ENCODE measurements at regions not wholly inside any gene's neighbourhood (a gene's known extent, or its start where the extent isn't known, plus 50 kb on each side); places are given as distances from the start of the nearest gene placed in this dataset.

DNA sequence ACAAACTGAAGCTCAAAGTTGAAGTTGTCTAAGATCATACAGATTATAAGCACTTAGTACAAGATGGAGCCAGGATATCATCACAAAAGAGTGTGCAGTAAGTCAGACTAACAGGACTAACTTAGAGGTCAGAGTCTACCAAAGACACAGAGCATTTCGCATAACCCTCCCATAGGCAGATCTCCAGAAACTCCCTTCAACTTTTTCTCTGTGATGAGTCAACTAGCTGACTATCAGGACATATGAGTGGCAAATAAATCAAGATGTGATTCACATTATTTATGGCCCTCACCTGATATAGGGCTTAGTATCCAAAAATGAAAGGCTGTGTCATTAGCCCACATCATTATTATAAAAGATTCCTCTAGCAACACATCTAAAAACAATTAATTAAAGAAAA lies 484.6 kb downstream of the GALC start:
- no peak overlapping the region for H3K27ac ChIP-seq
- DNase-seq (ENCODE audit: low spot score in 2 of 2), result no peak
- no peaks in the 10 kb centered on the region for H3K27me3 ChIP-seq
- H3K4me1 ChIP-seq, result no peaks in the 10 kb centered on the region
- H3K9me3 ChIP-seq, result no peaks in the 10 kb centered on the region
- no peaks in the 10 kb centered on the region for H3K36me3 ChIP-seq
- TF ChIP-seq, protein P1, sequence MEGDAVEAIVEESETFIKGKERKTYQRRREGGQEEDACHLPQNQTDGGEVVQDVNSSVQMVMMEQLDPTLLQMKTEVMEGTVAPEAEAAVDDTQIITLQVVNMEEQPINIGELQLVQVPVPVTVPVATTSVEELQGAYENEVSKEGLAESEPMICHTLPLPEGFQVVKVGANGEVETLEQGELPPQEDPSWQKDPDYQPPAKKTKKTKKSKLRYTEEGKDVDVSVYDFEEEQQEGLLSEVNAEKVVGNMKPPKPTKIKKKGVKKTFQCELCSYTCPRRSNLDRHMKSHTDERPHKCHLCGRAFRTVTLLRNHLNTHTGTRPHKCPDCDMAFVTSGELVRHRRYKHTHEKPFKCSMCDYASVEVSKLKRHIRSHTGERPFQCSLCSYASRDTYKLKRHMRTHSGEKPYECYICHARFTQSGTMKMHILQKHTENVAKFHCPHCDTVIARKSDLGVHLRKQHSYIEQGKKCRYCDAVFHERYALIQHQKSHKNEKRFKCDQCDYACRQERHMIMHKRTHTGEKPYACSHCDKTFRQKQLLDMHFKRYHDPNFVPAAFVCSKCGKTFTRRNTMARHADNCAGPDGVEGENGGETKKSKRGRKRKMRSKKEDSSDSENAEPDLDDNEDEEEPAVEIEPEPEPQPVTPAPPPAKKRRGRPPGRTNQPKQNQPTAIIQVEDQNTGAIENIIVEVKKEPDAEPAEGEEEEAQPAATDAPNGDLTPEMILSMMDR (IDR thresholded peaks at IDR 0.05), result no peak
- TF ChIP-seq POLR2A (IDR thresholded peaks at IDR 0.05), result no peak
- TF ChIP-seq EP300 (IDR thresholded peaks at IDR 0.05), result no peak
- 89 to 96% methylated on average over 1 of the region's 1 CpG for WGBS, 2 donors
- H3K4me3 ChIP-seq, result no peak overlapping the region

DNA sequence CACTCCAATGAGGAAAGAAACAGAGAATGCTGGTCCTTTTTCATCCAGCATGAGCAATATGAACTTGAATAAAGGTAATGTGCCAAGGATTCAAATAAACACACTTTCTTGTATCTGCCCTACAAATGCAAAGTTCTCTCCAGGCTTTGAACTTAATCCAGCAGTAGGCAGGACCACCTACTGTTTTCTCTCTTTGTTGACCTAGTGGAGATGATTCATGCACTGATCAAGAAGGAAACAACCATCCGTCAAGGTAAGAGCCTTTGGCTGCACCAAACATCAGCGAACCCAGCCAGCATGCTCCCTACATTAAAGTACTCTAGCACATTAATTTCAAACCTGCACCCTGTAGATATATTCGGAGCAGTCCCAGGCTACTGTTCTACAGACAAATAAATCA lies 489.3 kb downstream of the GALC start:
- Histone ChIP-seq H3K4me3 (no peak overlapping the region), H3K4me1 (no peaks in the 10 kb centered on the region), H3K27ac (no peak overlapping the region), H3K9me3 (no peaks in the 10 kb centered on the region), H3K36me3 (no peaks in the 10 kb centered on the region), H3K27me3 (no peaks in the 10 kb centered on the region)
- no peak for DNase-seq (ENCODE audit: low spot score in 2 of 2)
- 86 to 89% methylated on average over 3 of the region's 3 CpGs for WGBS, 2 donors
- TF ChIP-seq, protein P1 (IDR thresholded peaks at IDR 0.05), result no peak
- TF ChIP-seq POLR2A (IDR thresholded peaks at IDR 0.05) (no peak), EP300 (IDR thresholded peaks at IDR 0.05) (no peak)

DNA sequence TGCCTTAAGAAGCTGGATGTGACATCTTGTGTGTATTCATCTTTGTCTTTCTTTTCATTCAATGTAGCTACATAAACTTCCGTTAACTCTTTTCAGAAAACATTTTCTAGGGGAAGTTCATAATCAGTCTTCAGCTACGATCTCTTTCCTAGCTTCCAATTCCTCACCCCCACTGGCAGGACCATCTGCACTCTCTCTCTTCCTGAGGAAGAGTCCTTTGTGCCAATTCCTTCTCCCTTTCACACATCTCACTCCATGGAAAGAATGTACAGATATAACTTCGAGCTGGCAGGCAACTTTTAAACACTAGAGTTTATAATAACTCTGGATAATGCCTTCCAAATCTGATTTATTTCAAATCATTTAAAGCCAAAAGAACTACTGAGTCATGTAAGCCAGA lies 495.7 kb downstream of the GALC start:
- Histone ChIP-seq H3K4me1 (no peaks in the 10 kb centered on the region), H3K36me3 (no peaks in the 10 kb centered on the region), H3K27ac (no peak overlapping the region), H3K27me3 (no peaks in the 10 kb centered on the region), H3K4me3 (no peak overlapping the region), H3K9me3 (no peaks in the 10 kb centered on the region)
- no peak for DNase-seq (ENCODE audit: low spot score in 2 of 2)
- WGBS, 2 donors, result 70 to 75% methylated on average over 3 of the region's 3 CpGs
- TF ChIP-seq EP300 (IDR thresholded peaks at IDR 0.05) (no peak), POLR2A (IDR thresholded peaks at IDR 0.05) (no peak)
- TF ChIP-seq, protein P1 (IDR thresholded peaks at IDR 0.05), result no peak

DNA sequence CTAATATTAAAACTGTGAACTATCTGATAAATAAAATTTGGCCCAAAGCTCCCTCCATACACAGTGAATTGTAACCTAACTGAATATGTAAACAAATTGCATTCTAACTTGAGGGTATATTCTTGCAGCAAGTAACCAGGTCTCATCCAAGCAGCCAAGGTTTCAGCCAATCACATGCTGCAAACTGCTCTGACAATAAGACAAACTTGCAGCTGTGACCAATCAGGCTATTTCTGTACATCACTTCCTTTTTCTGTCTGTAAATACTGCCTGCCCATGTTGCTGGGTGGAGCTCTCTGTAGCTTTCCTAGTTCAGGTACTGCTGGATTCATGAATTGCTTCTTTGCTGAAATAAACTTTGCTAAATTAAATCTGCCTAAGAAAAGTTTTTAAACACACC lies 499.0 kb downstream of the GALC start:
- no peak for TF ChIP-seq POLR2A (IDR thresholded peaks at IDR 0.05)
- no peak for TF ChIP-seq EP300 (IDR thresholded peaks at IDR 0.05)
- TF ChIP-seq, protein P1 (IDR thresholded peaks at IDR 0.05), result no peak
- no peak for DNase-seq (ENCODE audit: low spot score in 2 of 2)
- no peaks in the 10 kb centered on the region for H3K9me3 ChIP-seq
- H3K27me3 ChIP-seq, result no peaks in the 10 kb centered on the region
- no peak overlapping the region for H3K4me3 ChIP-seq
- H3K36me3 ChIP-seq, result no peaks in the 10 kb centered on the region
- no peaks in the 10 kb centered on the region for H3K4me1 ChIP-seq
- H3K27ac ChIP-seq, result no peak overlapping the region

DNA sequence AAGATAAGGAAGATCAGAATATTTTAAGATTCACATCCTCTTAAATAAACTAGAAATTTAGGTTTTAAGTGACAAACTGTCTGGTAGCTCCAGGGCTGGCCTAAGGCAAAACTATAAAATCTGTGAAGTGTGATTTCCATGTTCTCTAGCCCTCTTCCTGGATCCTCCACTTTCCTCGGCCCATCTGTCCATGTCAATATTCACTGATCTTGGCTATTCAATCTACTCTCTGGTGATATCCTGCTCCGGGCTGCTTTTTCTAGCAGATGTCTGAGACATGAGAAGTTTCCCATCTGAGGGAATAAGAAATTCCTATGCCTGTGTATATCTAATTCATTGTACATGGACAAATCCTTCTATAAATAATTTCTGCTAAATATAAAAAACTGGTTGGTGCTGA lies 500.4 kb downstream of the GALC start:
- DNase-seq (ENCODE audit: low spot score in 2 of 2), result no peak
- TF ChIP-seq, protein P1 (IDR thresholded peaks at IDR 0.05), result no peak
- no peak for TF ChIP-seq EP300 (IDR thresholded peaks at IDR 0.05)
- no peak for TF ChIP-seq POLR2A (IDR thresholded peaks at IDR 0.05)
- Histone ChIP-seq H3K27ac (no peak overlapping the region), H3K36me3 (no peaks in the 10 kb centered on the region), H3K27me3 (no peaks in the 10 kb centered on the region), H3K4me1 (no peaks in the 10 kb centered on the region), H3K4me3 (no peak overlapping the region), H3K9me3 (no peaks in the 10 kb centered on the region)
- 78 to 81% methylated on average over 2 of the region's 2 CpGs for WGBS, 2 donors
